Testis (tissue), 2 donors: ENCODE measurements at regions not wholly inside any gene's neighbourhood (a gene's known extent, or its start where the extent isn't known, plus 50 kb on each side); places are given as distances from the start of the nearest gene placed in this dataset.
"Not testable (repeated sequence)": the region's sequence is repeated elsewhere in the genome, so short reads cannot be mapped to it uniquely, and the experiment has no call there.

ENCODE experiments used
- DNase-seq: peaks from one replicate; pipeline ENCODE4 v3.0.0-alpha.2; 2019
- H3K27ac ChIP-seq, 2 donors: fragments of 200-600 bp; sonication (generic); one replicate each; pipeline ENCODE4 v1.5.1; 2019
- H3K27me3 ChIP-seq: fragments of 200-600 bp; sonication (generic); one replicate; pipeline ENCODE4 v1.5.1; 2019
- H3K36me3 ChIP-seq: fragments of 200-600 bp; sonication (generic); one replicate; pipeline ENCODE4 v1.5.1; 2017; ENCODE audit warnings: low read depth; ENCODE audit errors: missing control alignments
- H3K4me1 ChIP-seq: fragments of 200-600 bp; sonication (generic); one replicate; pipeline ENCODE4 v1.5.1; 2019
- H3K4me3 ChIP-seq, 2 donors: fragments of 200-600 bp; sonication (generic); one replicate each; pipeline ENCODE4 v1.5.1; 2017 to 2019
- H3K9me3 ChIP-seq: fragments of 200-600 bp; sonication (generic); one replicate; pipeline ENCODE4 v1.5.1; 2017
- POLR2A ChIP-seq: fragments of 450-650 bp; IDR thresholded peaks from one replicate; pipeline ENCODE4 v1.6.1; 2017; ENCODE audit warnings: antibody characterized with exemption, mild to moderate bottlenecking, moderate library complexity
- WGBS, 2 donors: methylation state at CpG; one replicate each; pipeline ENCODE4 v1.1.5; 2018; 5-methylcytosine and 5-hydroxymethylcytosine counted together
- intact Hi-C: fragments of 100-400 bp; cut with DNase I; formaldehyde crosslinking; loops from one replicate; pipeline ENCODE4 v1.15.1; 2023; ENCODE audit warnings: low total_unique reads
- TF ChIP-seq, protein P1 (sequence below), 3 experiments: fragments of 450-650 bp in 2 of 3; fragments of 200-600 bp in 1 of 3; sonication (generic) in 1 of 3; IDR thresholded peaks; one replicate each; pipeline ENCODE4 v1.5.1; 2016 to 2019; ENCODE audit warnings: antibody characterized with exemption in 3 of 3, mild to moderate bottlenecking in 2 of 3, moderate library complexity in 1 of 3

DNA sequence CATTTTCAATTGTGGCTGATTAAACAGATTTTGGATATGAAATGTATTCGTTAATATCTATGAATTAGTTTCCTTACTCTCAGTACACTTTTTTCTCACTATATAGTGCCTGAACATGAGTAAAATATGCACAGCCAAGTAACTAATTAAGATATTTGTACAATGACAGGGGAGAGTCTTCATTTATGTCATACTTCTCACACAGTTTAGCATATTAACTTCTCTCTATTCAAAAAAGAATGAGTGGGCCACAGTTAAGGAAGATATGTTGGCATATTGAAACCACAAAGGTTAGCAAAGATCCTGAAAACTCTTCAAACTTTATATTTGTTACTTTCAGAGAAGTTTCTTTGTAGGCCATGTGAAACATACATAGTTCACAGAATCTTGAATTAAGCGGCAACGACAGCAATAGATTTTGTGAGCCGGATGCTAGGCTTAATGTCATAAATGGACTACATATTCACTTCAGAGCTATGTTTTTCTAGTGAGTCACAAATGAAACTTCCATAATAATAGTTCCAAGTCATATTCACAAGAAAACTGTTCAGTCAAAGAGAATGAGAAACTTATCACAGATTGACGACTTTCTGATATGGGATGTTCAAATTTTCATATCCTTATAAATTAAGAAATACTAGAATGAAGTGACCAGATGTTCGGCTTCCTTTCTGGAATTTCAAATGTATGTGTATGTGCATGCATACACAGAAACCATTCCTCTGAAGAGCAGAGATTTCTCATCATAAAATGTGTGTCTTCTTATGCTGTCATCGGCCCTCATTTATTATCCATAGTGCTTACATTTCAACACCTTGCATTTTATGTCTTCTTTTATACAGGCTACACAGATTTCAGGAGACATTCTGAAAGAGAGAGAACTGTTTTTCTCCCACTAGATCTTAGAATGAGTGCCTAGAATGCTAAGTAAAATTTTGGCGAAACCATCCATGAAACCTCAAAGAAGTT, 584.0 kb downstream of the SATB2 start:
- no peak for DNase-seq
- TF ChIP-seq, protein P1, sequence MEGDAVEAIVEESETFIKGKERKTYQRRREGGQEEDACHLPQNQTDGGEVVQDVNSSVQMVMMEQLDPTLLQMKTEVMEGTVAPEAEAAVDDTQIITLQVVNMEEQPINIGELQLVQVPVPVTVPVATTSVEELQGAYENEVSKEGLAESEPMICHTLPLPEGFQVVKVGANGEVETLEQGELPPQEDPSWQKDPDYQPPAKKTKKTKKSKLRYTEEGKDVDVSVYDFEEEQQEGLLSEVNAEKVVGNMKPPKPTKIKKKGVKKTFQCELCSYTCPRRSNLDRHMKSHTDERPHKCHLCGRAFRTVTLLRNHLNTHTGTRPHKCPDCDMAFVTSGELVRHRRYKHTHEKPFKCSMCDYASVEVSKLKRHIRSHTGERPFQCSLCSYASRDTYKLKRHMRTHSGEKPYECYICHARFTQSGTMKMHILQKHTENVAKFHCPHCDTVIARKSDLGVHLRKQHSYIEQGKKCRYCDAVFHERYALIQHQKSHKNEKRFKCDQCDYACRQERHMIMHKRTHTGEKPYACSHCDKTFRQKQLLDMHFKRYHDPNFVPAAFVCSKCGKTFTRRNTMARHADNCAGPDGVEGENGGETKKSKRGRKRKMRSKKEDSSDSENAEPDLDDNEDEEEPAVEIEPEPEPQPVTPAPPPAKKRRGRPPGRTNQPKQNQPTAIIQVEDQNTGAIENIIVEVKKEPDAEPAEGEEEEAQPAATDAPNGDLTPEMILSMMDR (IDR thresholded peaks at IDR 0.05): no peak
- TF ChIP-seq POLR2A: no peak
- no peaks in the 10 kb centered on the region for H3K4me1 ChIP-seq
- H3K27ac ChIP-seq: no peak overlapping the region
- WGBS, 2 donors: 90% methylated on average over 8 of the region's 8 CpGs
- H3K27me3 ChIP-seq: no peaks in the 10 kb centered on the region
- H3K36me3 ChIP-seq: no peaks in the 10 kb centered on the region
- H3K9me3 ChIP-seq: no peaks in the 10 kb centered on the region
- intact Hi-C loops: no loop called here
- H3K4me3 ChIP-seq: no peak overlapping the region

DNA sequence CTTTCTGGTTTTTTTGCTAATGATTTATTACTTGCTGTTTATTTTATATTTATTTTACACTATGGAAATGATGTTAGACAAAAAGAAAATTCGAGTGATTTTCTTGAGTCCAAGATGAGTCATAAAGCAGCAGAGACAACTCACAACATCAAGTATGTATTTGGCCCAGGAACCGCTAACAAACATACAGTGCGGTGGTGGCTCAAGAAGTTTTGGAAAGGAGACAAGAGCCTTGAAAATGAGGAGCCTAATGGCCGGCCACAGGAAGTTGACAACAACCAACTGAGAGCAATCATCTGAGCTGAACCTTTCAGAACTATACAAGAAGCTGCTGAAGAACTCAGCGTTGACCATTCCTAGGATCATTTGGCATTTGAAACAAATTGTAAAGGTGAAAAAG, 594.1 kb downstream of the SATB2 start:
- intact Hi-C loops: no loop called here
- Histone ChIP-seq H3K4me3 (no peak overlapping the region), H3K27ac (no peak overlapping the region), H3K4me1 (no peaks in the 10 kb centered on the region), H3K36me3 (no peaks in the 10 kb centered on the region), H3K9me3 (no peaks in the 10 kb centered on the region), H3K27me3 (no peaks in the 10 kb centered on the region)
- DNase-seq: no peak
- 74 to 79% methylated on average over 5 of the region's 5 CpGs for WGBS, 2 donors
- TF ChIP-seq, protein P1 (IDR thresholded peaks at IDR 0.05): no peak
- TF ChIP-seq POLR2A: no peak

DNA sequence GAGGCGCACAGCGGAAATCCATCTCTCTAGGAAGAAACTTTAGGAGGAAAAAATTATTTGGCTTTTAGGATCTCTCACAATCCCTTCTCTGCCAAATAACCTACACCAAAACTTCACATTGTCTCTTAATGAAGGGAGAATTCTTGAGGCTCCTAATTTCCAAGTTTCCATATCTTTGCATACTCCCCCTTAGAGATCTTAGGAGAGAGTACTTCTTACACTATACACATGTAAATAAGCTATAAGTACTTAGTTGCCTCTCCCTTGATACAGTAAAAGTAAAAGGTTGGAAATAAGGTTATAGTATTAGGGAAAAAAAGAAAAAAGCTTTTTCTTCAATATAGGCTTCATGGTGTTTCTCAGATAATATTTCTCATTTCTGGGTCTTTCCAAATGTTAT, 596.7 kb downstream of the SATB2 start:
- Histone ChIP-seq H3K9me3 (no peaks in the 10 kb centered on the region), H3K27me3 (no peaks in the 10 kb centered on the region), H3K36me3 (no peaks in the 10 kb centered on the region), H3K4me3 (no peak overlapping the region), H3K27ac (no peak overlapping the region), H3K4me1 (no peaks in the 10 kb centered on the region)
- intact Hi-C loops: no loop called here
- no peak for TF ChIP-seq POLR2A
- TF ChIP-seq, protein P1 (IDR thresholded peaks at IDR 0.05): no peak
- no peak for DNase-seq
- WGBS, 2 donors: 88 to 98% methylated on average over 2 of the region's 2 CpGs

DNA sequence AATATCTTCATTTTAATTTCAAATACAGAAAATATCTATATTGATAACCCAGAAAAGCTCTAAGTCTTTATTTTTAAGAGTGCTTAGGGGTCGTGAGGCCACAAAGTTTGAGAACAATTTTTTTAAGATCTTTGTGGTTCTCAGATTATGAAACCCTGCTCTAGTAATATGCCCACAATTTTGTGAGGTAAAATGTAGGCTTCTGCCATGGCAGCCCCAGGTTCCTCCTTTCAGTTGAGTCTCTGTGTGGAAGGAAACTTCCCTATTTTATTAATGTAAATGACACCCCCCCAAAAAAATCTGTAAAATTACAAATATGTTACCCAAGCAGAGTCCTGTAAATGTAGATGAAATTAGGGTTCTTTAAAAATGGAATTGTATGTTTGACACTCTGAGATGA, 600.5 kb downstream of the SATB2 start:
- intact Hi-C loops: no loop called here
- H3K27me3 ChIP-seq: no peaks in the 10 kb centered on the region
- H3K9me3 ChIP-seq: no peaks in the 10 kb centered on the region
- no peaks in the 10 kb centered on the region for H3K4me1 ChIP-seq
- WGBS, 2 donors: 73 to 82% methylated on average over 1 of the region's 1 CpG
- no peak overlapping the region for H3K4me3 ChIP-seq
- TF ChIP-seq, protein P1 (IDR thresholded peaks at IDR 0.05): no peak
- no peak for TF ChIP-seq POLR2A
- DNase-seq: no peak
- no peak overlapping the region for H3K27ac ChIP-seq
- no peaks in the 10 kb centered on the region for H3K36me3 ChIP-seq

DNA sequence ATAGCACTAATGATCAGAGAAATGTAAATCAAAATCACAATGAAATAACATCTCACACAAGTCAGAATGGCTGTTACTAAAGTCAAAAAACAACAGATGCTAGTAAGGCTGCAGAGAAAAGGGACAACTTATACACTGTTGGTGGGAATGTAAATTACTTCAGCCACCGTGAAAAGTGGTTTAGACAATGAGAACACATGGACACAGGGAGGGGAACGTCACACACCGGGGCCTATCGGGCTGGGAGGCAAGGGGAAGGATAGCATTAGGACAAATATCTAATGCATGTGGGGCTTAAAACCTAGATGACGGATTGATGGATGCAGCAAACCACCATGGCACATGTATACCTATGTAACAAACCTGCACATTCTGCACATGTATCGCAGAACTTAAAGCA, 602.0 kb downstream of the SATB2 start:
- H3K4me3 ChIP-seq, DNase-seq, H3K36me3 ChIP-seq, H3K9me3 ChIP-seq, intact Hi-C loops, H3K27me3 ChIP-seq, H3K27ac ChIP-seq, H3K4me1 ChIP-seq: not testable (repeated sequence)
- WGBS, 2 donors: 88 to 90% methylated on average over 6 of the region's 6 CpGs
